Activated naive CD8-positive, alpha-beta T cell treated with anti-CD3 and anti-CD28 coated beads, Interleukin-2, amount 50 U/mL, for 24 hours (primary cell): ENCODE measurements at regions not wholly inside any gene's neighbourhood (a gene's known extent, or its start where the extent isn't known, plus 50 kb on each side); places are given as distances from the start of the nearest gene placed in this dataset.

Experiments
- ATAC-seq: fragments of 150-1000 bp; cut with Tn5 transposase; one replicate; pipeline ENCODE4 v1.10.0; 2021
- DNase-seq: peaks from one replicate; pipeline ENCODE4 v3.0.0; 2021
- H3K27ac Mint-ChIP-seq: one replicate; pipeline ENCODE4 v1.8.0; 2021; ENCODE audit warnings: mild to moderate bottlenecking, mixed read lengths
- H3K27me3 Mint-ChIP-seq: one replicate; pipeline ENCODE4 v1.8.0; 2021; ENCODE audit warnings: mixed read lengths
- H3K36me3 Mint-ChIP-seq: one replicate; pipeline ENCODE4 v1.8.0; 2021; ENCODE audit warnings: low read depth, mixed read lengths
- H3K4me1 Mint-ChIP-seq: one replicate; pipeline ENCODE4 v1.8.0; 2021; ENCODE audit warnings: mixed read lengths
- H3K4me3 Mint-ChIP-seq: one replicate; pipeline ENCODE4 v1.8.0; 2021; ENCODE audit warnings: mild to moderate bottlenecking, moderate library complexity, mixed read lengths
- H3K9me3 Mint-ChIP-seq: one replicate; pipeline ENCODE4 v1.8.0; 2021; ENCODE audit warnings: mixed read lengths

GRCh38 chrX:39731735-39732134, 366.0 kb downstream of the BCOR start:
- DNase-seq (no peak), ATAC-seq (no peak)
- H3K4me3 Mint-ChIP-seq: no peak overlapping the region

GRCh38 chrX:39733745-39734144, 364.0 kb downstream of the BCOR start:
- H3K27me3 Mint-ChIP-seq: no peaks in the 10 kb centered on the region
- ATAC-seq (no peak), DNase-seq (no peak)
- H3K27ac Mint-ChIP-seq: no peak overlapping the region
- H3K4me3 Mint-ChIP-seq: no peak overlapping the region
- H3K4me1 Mint-ChIP-seq: peaks cover 26% of the 10 kb centered on the region
- H3K9me3 Mint-ChIP-seq: no peaks in the 10 kb centered on the region
- no peaks in the 10 kb centered on the region for H3K36me3 Mint-ChIP-seq

More at GRCh38 chrX:39731735-39732134, 366.0 kb downstream of the BCOR start:
- Mint-ChIP-seq H3K36me3 (no peaks in the 10 kb centered on the region), H3K27me3 (no peaks in the 10 kb centered on the region), H3K4me1 (peaks cover 24% of the 10 kb centered on the region), H3K27ac (no peak overlapping the region), H3K9me3 (no peaks in the 10 kb centered on the region)

GRCh38 chrX:39734174-39734776, 363.5 kb downstream of the BCOR start:
- no peaks in the 10 kb centered on the region for H3K27me3 Mint-ChIP-seq
- H3K36me3 Mint-ChIP-seq: no peaks in the 10 kb centered on the region
- no peaks in the 10 kb centered on the region for H3K9me3 Mint-ChIP-seq
- H3K27ac Mint-ChIP-seq: no peak overlapping the region
- no peak for ATAC-seq
- no peak for DNase-seq
- H3K4me1 Mint-ChIP-seq: peaks cover 26% of the 10 kb centered on the region
- no peak overlapping the region for H3K4me3 Mint-ChIP-seq

- no peaks in the 10 kb centered on the region for H3K9me3 Mint-ChIP-seq
- H3K4me1 Mint-ChIP-seq: peaks cover 13% of the 10 kb centered on the region
- no peaks in the 10 kb centered on the region for H3K36me3 Mint-ChIP-seq
- H3K27ac Mint-ChIP-seq: no peak overlapping the region
- H3K27me3 Mint-ChIP-seq: no peaks in the 10 kb centered on the region
- DNase-seq (no peak), ATAC-seq (peak; percentile 33)
- H3K4me3 Mint-ChIP-seq: no peak overlapping the region
These were observed 361.2 kb downstream of the BCOR start for GRCh38 chrX:39736216-39737211.

- H3K27ac Mint-ChIP-seq: no peak overlapping the region
- H3K27me3 Mint-ChIP-seq: no peaks in the 10 kb centered on the region
- ATAC-seq (no peak), DNase-seq (no peak)
- peaks cover 6% of the 10 kb centered on the region for H3K4me1 Mint-ChIP-seq
- no peaks in the 10 kb centered on the region for H3K9me3 Mint-ChIP-seq
- no peaks in the 10 kb centered on the region for H3K36me3 Mint-ChIP-seq
- no peak overlapping the region for H3K4me3 Mint-ChIP-seq
These were observed 358.2 kb downstream of the BCOR start for GRCh38 chrX:39739585-39739984.

GRCh38 chrX:39740078-39740477, 357.7 kb downstream of the BCOR start:
- DNase-seq (no peak), ATAC-seq (no peak)
- Mint-ChIP-seq H3K36me3 (no peaks in the 10 kb centered on the region), H3K27ac (no peak overlapping the region), H3K9me3 (no peaks in the 10 kb centered on the region), H3K4me3 (no peak overlapping the region), H3K27me3 (no peaks in the 10 kb centered on the region), H3K4me1 (peaks cover 6% of the 10 kb centered on the region)

GRCh38 chrX:39741904-39742303, 355.9 kb downstream of the BCOR start:
- Mint-ChIP-seq H3K27ac (no peak overlapping the region), H3K4me3 (no peak overlapping the region), H3K36me3 (no peaks in the 10 kb centered on the region), H3K4me1 (peaks cover under 1% of the 10 kb centered on the region), H3K9me3 (no peaks in the 10 kb centered on the region), H3K27me3 (no peaks in the 10 kb centered on the region)
- ATAC-seq: no peak
- DNase-seq: no peak

- Mint-ChIP-seq H3K36me3 (no peaks in the 10 kb centered on the region), H3K4me1 (peaks cover 3% of the 10 kb centered on the region), H3K27ac (no peak overlapping the region), H3K4me3 (no peak overlapping the region), H3K9me3 (no peaks in the 10 kb centered on the region), H3K27me3 (no peaks in the 10 kb centered on the region)
- ATAC-seq: no peak
- DNase-seq: no peak
These were observed 351.9 kb downstream of the BCOR start for GRCh38 chrX:39745818-39746217.

GRCh38 chrX:39749135-39749534, 348.6 kb downstream of the BCOR start:
- no peak overlapping the region for H3K4me3 Mint-ChIP-seq
- H3K27ac Mint-ChIP-seq: no peak overlapping the region
- H3K36me3 Mint-ChIP-seq: no peaks in the 10 kb centered on the region
- no peaks in the 10 kb centered on the region for H3K9me3 Mint-ChIP-seq
- peaks cover 11% of the 10 kb centered on the region for H3K4me1 Mint-ChIP-seq
- H3K27me3 Mint-ChIP-seq: no peaks in the 10 kb centered on the region
- no peak for DNase-seq
- no peak for ATAC-seq

- no peak overlapping the region for H3K27ac Mint-ChIP-seq
- no peaks in the 10 kb centered on the region for H3K27me3 Mint-ChIP-seq
- peaks cover 11% of the 10 kb centered on the region for H3K4me1 Mint-ChIP-seq
- H3K9me3 Mint-ChIP-seq: no peaks in the 10 kb centered on the region
- H3K4me3 Mint-ChIP-seq: no peak overlapping the region
- DNase-seq (no peak), ATAC-seq (no peak)
- no peaks in the 10 kb centered on the region for H3K36me3 Mint-ChIP-seq
These were observed 348.0 kb downstream of the BCOR start for GRCh38 chrX:39749728-39750127.

GRCh38 chrX:39750256-39750790, 347.4 kb downstream of the BCOR start:
- no peaks in the 10 kb centered on the region for H3K9me3 Mint-ChIP-seq
- no peak overlapping the region for H3K27ac Mint-ChIP-seq
- H3K27me3 Mint-ChIP-seq: no peaks in the 10 kb centered on the region

GRCh38 chrX:39750848-39751247, 346.9 kb downstream of the BCOR start:
- ATAC-seq: no peak
- no peaks in the 10 kb centered on the region for H3K27me3 Mint-ChIP-seq
- H3K27ac Mint-ChIP-seq: no peak overlapping the region
- no peak overlapping the region for H3K4me3 Mint-ChIP-seq
- no peak for DNase-seq
- no peaks in the 10 kb centered on the region for H3K36me3 Mint-ChIP-seq
- H3K9me3 Mint-ChIP-seq: no peaks in the 10 kb centered on the region
- H3K4me1 Mint-ChIP-seq: peaks cover 11% of the 10 kb centered on the region

More at GRCh38 chrX:39750256-39750790, 347.4 kb downstream of the BCOR start:
- Mint-ChIP-seq H3K36me3 (no peaks in the 10 kb centered on the region), H3K4me1 (peaks cover 11% of the 10 kb centered on the region), H3K4me3 (no peak overlapping the region)
- no peak for DNase-seq
- ATAC-seq: no peak

- Mint-ChIP-seq H3K4me1 (peaks cover 11% of the 10 kb centered on the region), H3K27ac (no peak overlapping the region), H3K27me3 (no peaks in the 10 kb centered on the region), H3K4me3 (no peak overlapping the region), H3K9me3 (no peaks in the 10 kb centered on the region), H3K36me3 (no peaks in the 10 kb centered on the region)
- ATAC-seq: no peak
- no peak for DNase-seq
These were observed 344.9 kb downstream of the BCOR start for GRCh38 chrX:39752815-39753214.

GRCh38 chrX:39753293-39753996, 344.3 kb downstream of the BCOR start:
- no peaks in the 10 kb centered on the region for H3K9me3 Mint-ChIP-seq
- ATAC-seq (no peak), DNase-seq (no peak)
- no peaks in the 10 kb centered on the region for H3K36me3 Mint-ChIP-seq
- H3K4me3 Mint-ChIP-seq: no peak overlapping the region
- no peak overlapping the region for H3K27ac Mint-ChIP-seq
- H3K4me1 Mint-ChIP-seq: peaks cover 11% of the 10 kb centered on the region
- H3K27me3 Mint-ChIP-seq: no peaks in the 10 kb centered on the region
